ENCODE measurements at regions not wholly inside any gene's neighbourhood (a gene's known extent, or its start where the extent isn't known, plus 50 kb on each side); places are given as distances from the start of the nearest gene placed in this dataset.

DNA sequence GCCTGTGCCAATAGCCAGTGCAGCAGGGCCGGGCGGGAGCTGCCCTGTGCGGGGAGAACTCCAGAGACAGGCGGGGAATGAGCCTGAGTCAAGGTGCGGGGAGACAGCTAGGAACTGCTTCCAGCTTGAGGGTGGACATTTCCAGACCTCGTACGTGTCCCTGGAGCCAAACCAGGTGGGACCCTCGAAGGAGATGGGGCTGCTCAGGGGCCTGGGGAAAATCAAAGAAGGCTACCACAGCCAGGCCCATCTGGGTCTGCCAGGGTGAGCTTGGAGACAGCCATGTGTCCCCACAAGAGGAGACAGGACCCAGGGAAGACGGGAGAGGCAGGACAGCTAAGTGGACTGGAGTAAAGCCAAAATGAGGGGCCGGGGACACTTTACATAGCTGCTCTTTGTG, 504.9 kb upstream of the MGMT start (continued):
- TF ChIP-seq LCOR (CRISPR knock-in tag; IDR thresholded peaks at IDR 0.05) (no peak), OTX1 (CRISPR knock-in tag; IDR thresholded peaks at IDR 0.05) (no peak), RBM22 (IDR thresholded peaks at IDR 0.05; ENCODE audit: low read depth, low read length, poor library complexity, severe bottlenecking) (no peak), FOXK1 (CRISPR knock-in tag; IDR thresholded peaks at IDR 0.05; ENCODE audit: borderline replicate concordance) (no peak), ZBTB11 (CRISPR knock-in tag; IDR thresholded peaks at IDR 0.05) (no peak)

- CTCF ChIA-PET (ENCODE audit: low intra/inter-chr PET ratio): no interaction called here
- no peak for TF ChIP-seq ZNF707 (CRISPR knock-in tag; conservative IDR thresholded peaks at IDR 0.05)
- no peak for TF ChIP-seq ZBTB8A (IDR thresholded peaks at IDR 0.05; ENCODE audit: partially characterized antibody)
- TF ChIP-seq, protein P1, sequence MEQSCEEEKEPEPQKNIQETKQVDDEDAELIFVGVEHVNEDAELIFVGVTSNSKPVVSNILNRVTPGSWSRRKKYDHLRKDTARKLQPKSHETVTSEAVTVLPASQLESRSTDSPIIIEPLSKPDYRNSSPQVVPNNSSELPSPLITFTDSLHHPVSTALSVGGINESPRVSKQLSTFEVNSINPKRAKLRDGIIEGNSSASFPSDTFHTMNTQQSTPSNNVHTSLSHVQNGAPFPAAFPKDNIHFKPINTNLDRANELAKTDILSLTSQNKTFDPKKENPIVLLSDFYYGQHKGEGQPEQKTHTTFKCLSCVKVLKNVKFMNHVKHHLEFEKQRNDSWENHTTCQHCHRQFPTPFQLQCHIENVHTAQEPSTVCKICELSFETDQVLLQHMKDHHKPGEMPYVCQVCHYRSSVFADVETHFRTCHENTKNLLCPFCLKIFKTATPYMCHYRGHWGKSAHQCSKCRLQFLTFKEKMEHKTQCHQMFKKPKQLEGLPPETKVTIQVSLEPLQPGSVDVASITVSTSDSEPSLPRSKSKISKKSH (CRISPR knock-in tag; IDR thresholded peaks at IDR 0.05): no peak
- TF ChIP-seq CHD2 (IDR thresholded peaks at IDR 0.05; ENCODE audit: low read depth, low read length): no peak
- TF ChIP-seq, protein P2, sequence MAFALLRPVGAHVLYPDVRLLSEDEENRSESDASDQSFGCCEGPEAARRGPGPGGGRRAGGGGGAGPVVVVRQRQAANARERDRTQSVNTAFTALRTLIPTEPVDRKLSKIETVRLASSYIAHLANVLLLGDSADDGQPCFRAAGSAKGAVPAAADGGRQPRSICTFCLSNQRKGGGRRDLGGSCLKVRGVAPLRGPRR (CRISPR knock-in tag; IDR thresholded peaks at IDR 0.05): no peak
- TF ChIP-seq NEUROD1 (IDR thresholded peaks at IDR 0.05; ENCODE audit: borderline replicate concordance, low read depth, low read length, partially characterized antibody): no peak
- TF ChIP-seq, protein P3, sequence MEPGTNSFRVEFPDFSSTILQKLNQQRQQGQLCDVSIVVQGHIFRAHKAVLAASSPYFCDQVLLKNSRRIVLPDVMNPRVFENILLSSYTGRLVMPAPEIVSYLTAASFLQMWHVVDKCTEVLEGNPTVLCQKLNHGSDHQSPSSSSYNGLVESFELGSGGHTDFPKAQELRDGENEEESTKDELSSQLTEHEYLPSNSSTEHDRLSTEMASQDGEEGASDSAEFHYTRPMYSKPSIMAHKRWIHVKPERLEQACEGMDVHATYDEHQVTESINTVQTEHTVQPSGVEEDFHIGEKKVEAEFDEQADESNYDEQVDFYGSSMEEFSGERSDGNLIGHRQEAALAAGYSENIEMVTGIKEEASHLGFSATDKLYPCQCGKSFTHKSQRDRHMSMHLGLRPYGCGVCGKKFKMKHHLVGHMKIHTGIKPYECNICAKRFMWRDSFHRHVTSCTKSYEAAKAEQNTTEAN (CRISPR knock-in tag; IDR thresholded peaks at IDR 0.05): no peak
Observed at GRCh38 chr10:128963211-128964099, 503.6 kb upstream of the MGMT start.

More at GRCh38 chr10:128963211-128964099, 503.6 kb upstream of the MGMT start:
- Histone ChIP-seq H3K9ac (ENCODE audit: insufficient read depth in 1 of 2, low read depth in 2 of 2, low read length in 2 of 2) (no peak overlapping the region), H3K79me2 (ENCODE audit: control insufficient read depth, insufficient read depth, low read length) (no peaks in the 10 kb centered on the region), H3K4me1 (replicated peaks in 1 of 2; ENCODE audit: control insufficient read depth in 2 of 2, insufficient read depth in 2 of 2, low read length in 2 of 2) (no peaks in the 10 kb centered on the region), H3K36me3 (ENCODE audit: control insufficient read depth, insufficient read depth, low read length) (no peaks in the 10 kb centered on the region), H3K9me3 (replicated peaks; ENCODE audit: control insufficient read depth, insufficient read depth, low read depth, low read length) (no peaks in the 10 kb centered on the region), H4K20me1 (replicated peaks; ENCODE audit: control insufficient read depth, insufficient read depth, low read length) (no peaks in the 10 kb centered on the region), H3K27me3 (ENCODE audit: control insufficient read depth in 2 of 2, insufficient read depth in 2 of 2, low read length in 2 of 2) (peaks cover 0 to 22% of the 10 kb centered on the region in 2 experiments; a peak in 2 of 5 replicates), H3K27ac (ENCODE audit: extremely low read depth, low read depth, low read length) (no peak overlapping the region), H3K9me1 (ENCODE audit: control insufficient read depth, insufficient read depth, low read length) (no peaks in the 10 kb centered on the region), H3K4me2 (ENCODE audit: insufficient read depth, low read length) (no peak overlapping the region), H3K4me3 (no peak overlapping the region), H2AFZ (ENCODE audit: low read depth, low read length) (no peak overlapping the region)
- POLR2A ChIA-PET: no interaction called here
- intact Hi-C loops (cut with micrococcal nuclease): no loop called here
- no peak for DNase-seq (ENCODE audit: extremely low read depth in 1 of 4, low spot score in 3 of 4)
- no peak for FAIRE-seq
- ATAC-seq: no peak
- 0% methylated on average over 11 of the region's 12 CpGs for WGBS (ENCODE audit: insufficient coverage, low coverage, missing lambda C conversion rate)
- in situ Hi-C loops (cut with MboI): no loop called here
- BruUV-seq (replicated peaks): no TSS peak

Data from K562 (cell line).